Trophoblast cell (in vitro differentiated cells and primary cell): ENCODE measurements at regions not wholly inside any gene's neighbourhood (a gene's known extent, or its start where the extent isn't known, plus 50 kb on each side); places are given as distances from the start of the nearest gene placed in this dataset.

Experiments used
- DNase-seq, 2 donors: peaks; one replicate each; pipeline ENCODE4 v3.0.0-alpha.2; 2016
- H2AFZ ChIP-seq: 2 replicates; pipeline ENCODE4 v1.6.1; 2013; ENCODE audit warnings: low read length, moderate library complexity, mild to moderate bottlenecking; ENCODE audit not compliant: insufficient read depth, poor library complexity
- H2AK5ac ChIP-seq: 2 replicates; pipeline ENCODE4 v1.6.1; 2013; ENCODE audit warnings: mild to moderate bottlenecking, low read length
- H2BK120ac ChIP-seq: 2 replicates; pipeline ENCODE4 v1.6.1; 2013; ENCODE audit warnings: low read length, mild to moderate bottlenecking, moderate library complexity; ENCODE audit not compliant: insufficient read depth, poor library complexity
- H2BK12ac ChIP-seq: 2 replicates; pipeline ENCODE4 v1.6.1; 2013; ENCODE audit warnings: mild to moderate bottlenecking, low read length, moderate library complexity
- H2BK5ac ChIP-seq: 2 replicates; pipeline ENCODE4 v1.6.1; 2013; ENCODE audit warnings: low read length, low read depth, moderate library complexity, mild to moderate bottlenecking; ENCODE audit not compliant: poor library complexity
- H3K14ac ChIP-seq: 2 replicates; pipeline ENCODE4 v1.6.1; 2013; ENCODE audit warnings: mild to moderate bottlenecking, low read length
- H3K18ac ChIP-seq: 2 replicates; pipeline ENCODE4 v1.6.1; 2013; ENCODE audit warnings: mild to moderate bottlenecking, low read length
- H3K23ac ChIP-seq: 2 replicates; pipeline ENCODE4 v1.6.1; 2013; ENCODE audit warnings: low read length
- H3K27ac ChIP-seq: 2 replicates; pipeline ENCODE4 v1.5.1; 2013; ENCODE audit warnings: low read depth, mild to moderate bottlenecking, inconsistent platforms, low read length, moderate library complexity
- H3K27me3 ChIP-seq: 2 replicates; pipeline ENCODE4 v1.6.1; 2013; ENCODE audit warnings: inconsistent platforms, mild to moderate bottlenecking, low read length, moderate library complexity; ENCODE audit not compliant: insufficient read depth
- H3K36me3 ChIP-seq, 2 experiments: 1 replicate in 1 of 2; 2 replicates in 1 of 2; pipeline ENCODE4 v1.6.1; 2013; ENCODE audit warnings: low read length in 2 of 2, mild to moderate bottlenecking in 2 of 2, moderate library complexity in 1 of 2; ENCODE audit not compliant: insufficient read depth in 2 of 2, control insufficient read depth in 1 of 2
- H3K4ac ChIP-seq: 2 replicates; pipeline ENCODE4 v1.6.1; 2013; ENCODE audit warnings: low read depth, mild to moderate bottlenecking, low read length, moderate library complexity
- H3K4me1 ChIP-seq, 2 experiments: 1 replicate in 1 of 2; 2 replicates in 1 of 2; pipeline ENCODE4 v1.6.1; 2013; ENCODE audit warnings: low read length in 2 of 2, mild to moderate bottlenecking in 2 of 2, moderate library complexity in 1 of 2; ENCODE audit not compliant: insufficient read depth in 2 of 2, control insufficient read depth in 1 of 2
- H3K4me2 ChIP-seq: 2 replicates; pipeline ENCODE4 v1.6.1; 2013; ENCODE audit warnings: inconsistent platforms, mild to moderate bottlenecking, low read length, moderate library complexity
- H3K4me3 ChIP-seq: 2 replicates; pipeline ENCODE4 v1.5.1; 2013; ENCODE audit warnings: mild to moderate bottlenecking, low read depth, low read length, inconsistent platforms
- H3K79me1 ChIP-seq: one replicate; pipeline ENCODE4 v1.6.1; 2013; ENCODE audit warnings: low read length
- H3K79me2 ChIP-seq: 2 replicates; pipeline ENCODE4 v1.6.1; 2013; ENCODE audit warnings: low read length, mild to moderate bottlenecking; ENCODE audit not compliant: control insufficient read depth, insufficient read depth, poor library complexity
- H3K9ac ChIP-seq: 2 replicates; pipeline ENCODE4 v1.6.1; 2013; ENCODE audit warnings: mild to moderate bottlenecking, low read length
- H3K9me3 ChIP-seq: 2 replicates; pipeline ENCODE4 v1.6.1; 2013; ENCODE audit warnings: low read depth, mild to moderate bottlenecking, control low read depth, inconsistent platforms, low read length; ENCODE audit not compliant: insufficient read depth
- H4K12ac ChIP-seq: 2 replicates; pipeline ENCODE4 v1.6.1; 2013; ENCODE audit warnings: low read depth, mild to moderate bottlenecking, low read length, moderate library complexity
- H4K8ac ChIP-seq: 2 replicates; pipeline ENCODE4 v1.6.1; 2013; ENCODE audit warnings: low read depth, mild to moderate bottlenecking, low read length, moderate library complexity
- H4K91ac ChIP-seq: one replicate; pipeline ENCODE4 v1.6.1; 2013; ENCODE audit warnings: low read depth, mild to moderate bottlenecking, low read length, moderate library complexity
- WGBS: extraction: QIAGEN DNeasy Blood & Tissue Kit; methylation state at CpG from one replicate; pipeline ENCODE4 v1.1.7; 2013; ENCODE audit warnings: missing lambda C conversion rate; ENCODE audit not compliant: insufficient read length, insufficient coverage; ENCODE audit errors: extremely low coverage; 5-methylcytosine and 5-hydroxymethylcytosine counted together

GRCh38 chr13:69213396-69213795 lies 894.2 kb upstream of the ATXN8OS start:
- WGBS: no CpG with 5 or more reads among the region's 4 CpGs
- Histone ChIP-seq H2BK12ac (no peak overlapping the region), H3K27ac (no peak overlapping the region), H3K18ac (no peak overlapping the region), H3K9ac (no peak overlapping the region), H2AFZ (no peak overlapping the region), H3K4me1 (no peaks in the 10 kb centered on the region), H3K4me2 (no peak overlapping the region), H4K12ac (no peak overlapping the region), H3K79me2 (no peaks in the 10 kb centered on the region), H2BK5ac (no peak overlapping the region), H3K9me3 (peaks cover 4% of the 10 kb centered on the region), H2BK120ac (no peak overlapping the region), H2AK5ac (no peak overlapping the region), H4K91ac (no peak overlapping the region), H3K27me3 (no peaks in the 10 kb centered on the region), H3K23ac (no peak overlapping the region), H3K36me3 (no peaks in the 10 kb centered on the region), H3K14ac (no peak overlapping the region), H3K79me1 (no peaks in the 10 kb centered on the region), H4K8ac (no peak overlapping the region), H3K4ac (no peak overlapping the region), H3K4me3 (no peak overlapping the region)
- no peak for DNase-seq

- H2BK5ac ChIP-seq: no peak overlapping the region
- no peak overlapping the region for H4K91ac ChIP-seq
- H2AK5ac ChIP-seq: no peak overlapping the region
- H3K4me1 ChIP-seq: no peaks in the 10 kb centered on the region
- DNase-seq: no peak
- H4K8ac ChIP-seq: no peak overlapping the region
- H3K27me3 ChIP-seq: no peaks in the 10 kb centered on the region
- no peak overlapping the region for H2BK12ac ChIP-seq
- H2BK120ac ChIP-seq: no peak overlapping the region
- no peak overlapping the region for H3K27ac ChIP-seq
- no peak overlapping the region for H3K4me2 ChIP-seq
- H3K23ac ChIP-seq: no peak overlapping the region
- H3K4ac ChIP-seq: no peak overlapping the region
- no peak overlapping the region for H3K14ac ChIP-seq
- H3K18ac ChIP-seq: no peak overlapping the region
- no peaks in the 10 kb centered on the region for H3K79me2 ChIP-seq
- H3K79me1 ChIP-seq: no peaks in the 10 kb centered on the region
- no peak overlapping the region for H4K12ac ChIP-seq
- no CpG with 5 or more reads among the region's 2 CpGs for WGBS
- no peaks in the 10 kb centered on the region for H3K36me3 ChIP-seq
- H3K9me3 ChIP-seq: no peaks in the 10 kb centered on the region
- no peak overlapping the region for H2AFZ ChIP-seq
- H3K4me3 ChIP-seq: no peak overlapping the region
- no peak overlapping the region for H3K9ac ChIP-seq
Measured at GRCh38 chr13:69204620-69205019, 903.0 kb upstream of the ATXN8OS start.

GRCh38 chr13:69202996-69203395 lies 904.6 kb upstream of the ATXN8OS start:
- no peak overlapping the region for H4K91ac ChIP-seq
- no peak overlapping the region for H3K14ac ChIP-seq
- H3K27ac ChIP-seq: no peak overlapping the region
- no peaks in the 10 kb centered on the region for H3K9me3 ChIP-seq
- no peaks in the 10 kb centered on the region for H3K36me3 ChIP-seq
- no peak for DNase-seq
- H2AK5ac ChIP-seq: no peak overlapping the region
- H2BK12ac ChIP-seq: no peak overlapping the region
- H3K9ac ChIP-seq: no peak overlapping the region
- H3K4me3 ChIP-seq: no peak overlapping the region
- no peak overlapping the region for H4K8ac ChIP-seq
- H3K4me2 ChIP-seq: no peak overlapping the region
- H3K4ac ChIP-seq: no peak overlapping the region
- no peak overlapping the region for H4K12ac ChIP-seq
- H2BK120ac ChIP-seq: no peak overlapping the region
- no peak overlapping the region for H2BK5ac ChIP-seq
- no peaks in the 10 kb centered on the region for H3K4me1 ChIP-seq
- no CpG with 5 or more reads among the region's 1 CpG for WGBS
- H2AFZ ChIP-seq: no peak overlapping the region
- no peaks in the 10 kb centered on the region for H3K79me1 ChIP-seq
- no peak overlapping the region for H3K23ac ChIP-seq
- H3K27me3 ChIP-seq: no peaks in the 10 kb centered on the region
- no peak overlapping the region for H3K18ac ChIP-seq
- H3K79me2 ChIP-seq: no peaks in the 10 kb centered on the region

- no peaks in the 10 kb centered on the region for H3K79me2 ChIP-seq
- no peaks in the 10 kb centered on the region for H3K79me1 ChIP-seq
- no peaks in the 10 kb centered on the region for H3K36me3 ChIP-seq
- no peak overlapping the region for H4K8ac ChIP-seq
- H3K9ac ChIP-seq: no peak overlapping the region
- no peak overlapping the region for H3K18ac ChIP-seq
- no peak overlapping the region for H2BK5ac ChIP-seq
- no peak overlapping the region for H3K4me2 ChIP-seq
- no peak overlapping the region for H3K4me3 ChIP-seq
- H2AK5ac ChIP-seq: no peak overlapping the region
- no peak overlapping the region for H3K14ac ChIP-seq
- no peak overlapping the region for H2BK12ac ChIP-seq
- WGBS: no CpG with 5 or more reads among the region's 5 CpGs
- H3K27ac ChIP-seq: no peak overlapping the region
- H3K23ac ChIP-seq: no peak overlapping the region
- H4K12ac ChIP-seq: no peak overlapping the region
- no peaks in the 10 kb centered on the region for H3K27me3 ChIP-seq
- no peak for DNase-seq
- H4K91ac ChIP-seq: no peak overlapping the region
- H2BK120ac ChIP-seq: no peak overlapping the region
- H3K9me3 ChIP-seq: no peaks in the 10 kb centered on the region
- no peak overlapping the region for H3K4ac ChIP-seq
- H3K4me1 ChIP-seq: no peaks in the 10 kb centered on the region
- no peak overlapping the region for H2AFZ ChIP-seq
Measured at GRCh38 chr13:69199664-69200063, 908.0 kb upstream of the ATXN8OS start.
